ENCODE measurements at regions not wholly inside any gene's neighbourhood (a gene's known extent, or its start where the extent isn't known, plus 50 kb on each side); places are given as distances from the start of the nearest gene placed in this dataset.

DNA sequence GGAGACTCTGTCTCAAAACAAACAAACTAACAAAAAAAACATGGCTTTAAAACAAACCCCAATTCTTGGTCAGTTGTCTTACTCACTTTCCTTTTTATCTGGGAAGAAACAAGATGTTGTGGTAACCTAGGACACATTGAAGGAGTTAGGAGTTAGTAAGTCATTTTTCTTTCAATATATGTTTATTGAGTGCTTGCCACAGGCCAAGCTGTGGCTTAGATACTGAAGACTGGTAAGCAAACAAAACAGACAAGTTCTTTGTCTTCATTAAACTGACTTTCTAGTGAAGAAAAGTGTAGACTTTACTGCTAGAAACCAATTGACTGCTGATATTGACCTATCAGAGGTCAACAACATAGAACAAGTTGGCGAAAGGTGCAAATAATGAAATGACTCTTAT is 1228.3 kb upstream of the FAM98A start:
- Histone ChIP-seq H4K20me1 (ENCODE audit: control insufficient read depth, insufficient read depth) (no peaks in the 10 kb centered on the region), H3K4me1 (ENCODE audit: control insufficient read depth, insufficient read depth, low read length) (no peaks in the 10 kb centered on the region), H2AFZ (ENCODE audit: control insufficient read depth, low read depth, low read length) (no peak overlapping the region), H3K27ac (ENCODE audit: control insufficient read depth, insufficient read depth) (no peak overlapping the region), H3K4me3 (no peak overlapping the region), H3K4me2 (ENCODE audit: control insufficient read depth, insufficient read depth) (no peak overlapping the region), H3K79me2 (ENCODE audit: control insufficient read depth, insufficient read depth, low read length) (no peaks in the 10 kb centered on the region), H3K36me3 (ENCODE audit: control insufficient read depth in 2 of 2, insufficient read depth in 2 of 2, low read length in 1 of 2) (no peaks in the 10 kb centered on the region), H3K27me3 (replicated peaks in 1 of 2; ENCODE audit: control insufficient read depth in 2 of 2, insufficient read depth in 2 of 2, low read length in 1 of 2) (no peaks in the 10 kb centered on the region), H3K9ac (ENCODE audit: control insufficient read depth, insufficient read depth, low read length) (no peak overlapping the region), H3K9me3 (replicated peaks; ENCODE audit: control insufficient read depth, insufficient read depth, low read length) (no peaks in the 10 kb centered on the region)
- ATAC-seq, result no peak
- intact Hi-C loops (cut with micrococcal nuclease; ENCODE audit: unreplicated experiment), result no loop called here
- no peak for TF ChIP-seq POLR2AphosphoS2 (IDR thresholded peaks at IDR 0.05; ENCODE audit: low read depth, low read length)
- TF ChIP-seq MYB (IDR thresholded peaks at IDR 0.05; ENCODE audit: borderline replicate concordance, low read depth, low read length), result no peak
- TF ChIP-seq, protein P1, sequence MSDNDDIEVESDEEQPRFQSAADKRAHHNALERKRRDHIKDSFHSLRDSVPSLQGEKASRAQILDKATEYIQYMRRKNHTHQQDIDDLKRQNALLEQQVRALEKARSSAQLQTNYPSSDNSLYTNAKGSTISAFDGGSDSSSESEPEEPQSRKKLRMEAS (IDR thresholded peaks at IDR 0.05; ENCODE audit: low read depth, low read length), result no peak
- TF ChIP-seq MXI1 (IDR thresholded peaks at IDR 0.05; ENCODE audit: low read depth, low read length), result no peak
- TF ChIP-seq ESRRA (IDR thresholded peaks at IDR 0.05; ENCODE audit: low read length), result no peak
- no peak for TF ChIP-seq IKZF2 (IDR thresholded peaks at IDR 0.05)
- TF ChIP-seq, protein P2, sequence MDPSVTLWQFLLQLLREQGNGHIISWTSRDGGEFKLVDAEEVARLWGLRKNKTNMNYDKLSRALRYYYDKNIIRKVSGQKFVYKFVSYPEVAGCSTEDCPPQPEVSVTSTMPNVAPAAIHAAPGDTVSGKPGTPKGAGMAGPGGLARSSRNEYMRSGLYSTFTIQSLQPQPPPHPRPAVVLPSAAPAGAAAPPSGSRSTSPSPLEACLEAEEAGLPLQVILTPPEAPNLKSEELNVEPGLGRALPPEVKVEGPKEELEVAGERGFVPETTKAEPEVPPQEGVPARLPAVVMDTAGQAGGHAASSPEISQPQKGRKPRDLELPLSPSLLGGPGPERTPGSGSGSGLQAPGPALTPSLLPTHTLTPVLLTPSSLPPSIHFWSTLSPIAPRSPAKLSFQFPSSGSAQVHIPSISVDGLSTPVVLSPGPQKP (IDR thresholded peaks at IDR 0.05; ENCODE audit: low read depth, low read length), result no peak
- TF ChIP-seq MYC (IDR thresholded peaks at IDR 0.05; ENCODE audit: insufficient read depth, insufficient read length, insufficient replicate concordance, low read length, severe bottlenecking), result no peak
- TF ChIP-seq RUNX3 (IDR thresholded peaks at IDR 0.05; ENCODE audit: low read length), result no peak
- no peak for TF ChIP-seq RCOR1 (conservative IDR thresholded peaks at IDR 0.05; ENCODE audit: low read depth, low read length)
- no peak for TF ChIP-seq KAT2A (conservative IDR thresholded peaks at IDR 0.05; ENCODE audit: control insufficient read depth, low read depth, low read length)
- TF ChIP-seq, protein P3, sequence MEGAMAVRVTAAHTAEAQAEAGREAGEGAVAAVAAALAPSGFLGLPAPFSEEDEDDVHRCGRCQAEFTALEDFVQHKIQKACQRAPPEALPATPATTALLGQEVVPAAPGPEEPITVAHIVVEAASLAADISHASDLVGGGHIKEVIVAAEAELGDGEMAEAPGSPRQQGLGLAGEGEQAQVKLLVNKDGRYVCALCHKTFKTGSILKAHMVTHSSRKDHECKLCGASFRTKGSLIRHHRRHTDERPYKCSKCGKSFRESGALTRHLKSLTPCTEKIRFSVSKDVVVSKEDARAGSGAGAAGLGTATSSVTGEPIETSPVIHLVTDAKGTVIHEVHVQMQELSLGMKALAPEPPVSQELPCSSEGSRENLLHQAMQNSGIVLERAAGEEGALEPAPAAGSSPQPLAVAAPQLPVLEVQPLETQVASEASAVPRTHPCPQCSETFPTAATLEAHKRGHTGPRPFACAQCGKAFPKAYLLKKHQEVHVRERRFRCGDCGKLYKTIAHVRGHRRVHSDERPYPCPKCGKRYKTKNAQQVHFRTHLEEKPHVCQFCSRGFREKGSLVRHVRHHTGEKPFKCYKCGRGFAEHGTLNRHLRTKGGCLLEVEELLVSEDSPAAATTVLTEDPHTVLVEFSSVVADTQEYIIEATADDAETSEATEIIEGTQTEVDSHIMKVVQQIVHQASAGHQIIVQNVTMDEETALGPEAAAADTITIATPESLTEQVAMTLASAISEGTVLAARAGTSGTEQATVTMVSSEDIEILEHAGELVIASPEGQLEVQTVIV (IDR thresholded peaks at IDR 0.05; ENCODE audit: borderline replicate concordance, partially characterized antibody), result no peak
- TF ChIP-seq BRCA1 (IDR thresholded peaks at IDR 0.05; ENCODE audit: low read depth, low read length), result no peak
- TF ChIP-seq GABPA (IDR thresholded peaks at IDR 0.05; ENCODE audit: low read depth), result no peak
- ChIA-PET RAD21 (ENCODE audit: unreplicated experiment) (no interaction called here), POLR2A (no interaction called here), SMC1A (ENCODE audit: uncharacterized antibody, unreplicated experiment) (no interaction called here), CTCF (no interaction called here)
- no peak for FAIRE-seq
- in situ Hi-C loops (cut with MboI), result no loop called here
- no peak for DNase-seq (ENCODE audit: low read depth, low spot score)
- BruUV-seq (replicated peaks), result no TSS peak
- 40% methylated on average over 1 of the region's 1 CpG for WGBS (ENCODE audit: insufficient coverage, insufficient replicate concordance, low lambda C conversion rate, missing lambda C conversion rate)

Data from GM12878 (cell line).